OCI-LY1 (cell line): ENCODE measurements at regions not wholly inside any gene's neighbourhood (a gene's known extent, or its start where the extent isn't known, plus 50 kb on each side); places are given as distances from the start of the nearest gene placed in this dataset.

ENCODE experiments used
- EZH2 ChIP-seq: fragments of 200-600 bp; sonication (generic), shearing (Covaris generic); IDR thresholded peaks from 2 replicates; pipeline ENCODE4 v1.8.0; 2017; ENCODE audit warnings: borderline replicate concordance, mixed run types, mild to moderate bottlenecking, antibody characterized with exemption, low read length, moderate library complexity, mixed read lengths
- TF ChIP-seq, protein P1 (sequence below): fragments of 200-600 bp; sonication (generic), shearing (Covaris generic); IDR thresholded peaks from 2 replicates; pipeline ENCODE4 v1.5.1; 2017; ENCODE audit warnings: mild to moderate bottlenecking, antibody characterized with exemption, low read length, moderate library complexity, mixed read lengths

DNA sequence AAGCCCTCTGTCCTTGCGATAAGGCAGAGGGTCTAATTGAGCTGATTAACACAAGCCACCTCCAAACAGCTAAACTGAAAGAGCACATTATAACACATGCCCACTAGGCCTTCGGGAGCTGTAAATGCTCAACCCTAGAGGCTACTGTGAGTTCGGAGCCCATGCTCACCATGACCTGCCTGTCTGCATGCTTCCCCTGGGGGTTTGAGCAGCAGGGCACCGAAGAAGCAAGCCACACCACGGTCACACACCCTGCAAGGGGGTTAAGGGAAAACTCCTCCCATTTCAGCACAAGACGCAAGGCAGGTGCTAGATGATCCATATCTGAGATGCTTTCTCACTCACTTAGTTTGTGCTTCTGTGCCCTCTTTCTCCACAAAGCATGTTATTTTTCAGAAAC lies 435.9 kb upstream of the CADM2 start:
- TF ChIP-seq, protein P1, sequence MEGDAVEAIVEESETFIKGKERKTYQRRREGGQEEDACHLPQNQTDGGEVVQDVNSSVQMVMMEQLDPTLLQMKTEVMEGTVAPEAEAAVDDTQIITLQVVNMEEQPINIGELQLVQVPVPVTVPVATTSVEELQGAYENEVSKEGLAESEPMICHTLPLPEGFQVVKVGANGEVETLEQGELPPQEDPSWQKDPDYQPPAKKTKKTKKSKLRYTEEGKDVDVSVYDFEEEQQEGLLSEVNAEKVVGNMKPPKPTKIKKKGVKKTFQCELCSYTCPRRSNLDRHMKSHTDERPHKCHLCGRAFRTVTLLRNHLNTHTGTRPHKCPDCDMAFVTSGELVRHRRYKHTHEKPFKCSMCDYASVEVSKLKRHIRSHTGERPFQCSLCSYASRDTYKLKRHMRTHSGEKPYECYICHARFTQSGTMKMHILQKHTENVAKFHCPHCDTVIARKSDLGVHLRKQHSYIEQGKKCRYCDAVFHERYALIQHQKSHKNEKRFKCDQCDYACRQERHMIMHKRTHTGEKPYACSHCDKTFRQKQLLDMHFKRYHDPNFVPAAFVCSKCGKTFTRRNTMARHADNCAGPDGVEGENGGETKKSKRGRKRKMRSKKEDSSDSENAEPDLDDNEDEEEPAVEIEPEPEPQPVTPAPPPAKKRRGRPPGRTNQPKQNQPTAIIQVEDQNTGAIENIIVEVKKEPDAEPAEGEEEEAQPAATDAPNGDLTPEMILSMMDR, result no peak
- TF ChIP-seq EZH2, result no peak
